Activated naive CD4-positive, alpha-beta T cell treated with anti-CD3 and anti-CD28 coated beads for 36 hours (primary cell): ENCODE measurements at regions not wholly inside any gene's neighbourhood (a gene's known extent, or its start where the extent isn't known, plus 50 kb on each side); places are given as distances from the start of the nearest gene placed in this dataset.

Experiments
- CTCF ChIA-PET: fragments of 350-600 bp; sonication (Branson Sonifier 250); formaldehyde crosslinking; loops from one replicate; lab custom pipeline; 2021; ENCODE audit warnings: antibody characterized with exemption; lab: Charles Lee
- DNase-seq: peaks from one replicate; pipeline ENCODE4 v3.0.0-alpha.2; 2020
- H3K27ac Mint-ChIP-seq: one replicate; pipeline ENCODE4 v1.8.0; 2021; ENCODE audit warnings: mild to moderate bottlenecking, mixed read lengths
- H3K27me3 Mint-ChIP-seq: one replicate; pipeline ENCODE4 v1.8.0; 2021; ENCODE audit warnings: low read depth, mixed read lengths
- H3K36me3 Mint-ChIP-seq: one replicate; pipeline ENCODE4 v1.8.0; 2021; ENCODE audit warnings: low read depth, mixed read lengths
- H3K4me1 Mint-ChIP-seq: one replicate; pipeline ENCODE4 v1.8.0; 2021; ENCODE audit warnings: low read depth, mixed read lengths
- H3K4me3 Mint-ChIP-seq: one replicate; pipeline ENCODE4 v1.8.0; 2021; ENCODE audit warnings: mild to moderate bottlenecking, moderate library complexity, mixed read lengths
- H3K9me3 Mint-ChIP-seq: one replicate; pipeline ENCODE4 v1.8.0; 2021; ENCODE audit warnings: mixed read lengths
- intact Hi-C: fragments of 100-400 bp; cut with micrococcal nuclease; formaldehyde crosslinking; loops from one replicate; pipeline ENCODE4 v1.15.1; 2023

- Mint-ChIP-seq H3K4me1 (no peaks in the 10 kb centered on the region), H3K4me3 (no peak overlapping the region), H3K36me3 (no peaks in the 10 kb centered on the region), H3K27ac (no peak overlapping the region), H3K27me3 (no peaks in the 10 kb centered on the region), H3K9me3 (no peaks in the 10 kb centered on the region)
- intact Hi-C loops: no loop called here
- CTCF ChIA-PET: no interaction called here
- DNase-seq: no peak
Observed at GRCh38 chr2:217415316-217415715, 555.5 kb upstream of the TNP1 start.

DNA sequence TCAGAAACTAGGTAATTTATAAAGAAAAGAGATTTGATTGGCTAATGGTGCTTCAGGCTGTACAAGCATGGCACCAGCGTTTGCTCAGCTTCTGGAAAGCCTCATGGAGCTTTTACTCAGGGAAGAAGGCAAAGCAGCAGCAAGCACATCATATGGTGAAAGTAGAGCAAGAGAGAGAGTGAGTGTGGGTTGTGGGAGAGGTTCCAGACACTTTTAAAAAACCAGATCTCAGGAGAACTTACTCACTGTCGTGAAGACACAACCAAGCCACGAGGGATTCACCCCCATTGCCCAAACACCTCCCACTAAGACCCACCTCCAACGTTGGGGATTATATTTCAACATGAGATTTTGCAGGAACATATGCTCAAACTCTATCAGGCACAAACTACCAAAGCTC, 554.6 kb upstream of the TNP1 start:
- intact Hi-C loops: no loop called here
- H3K36me3 Mint-ChIP-seq: no peaks in the 10 kb centered on the region
- H3K4me1 Mint-ChIP-seq: no peaks in the 10 kb centered on the region
- H3K27me3 Mint-ChIP-seq: no peaks in the 10 kb centered on the region
- DNase-seq: no peak
- no peak overlapping the region for H3K4me3 Mint-ChIP-seq
- H3K9me3 Mint-ChIP-seq: no peaks in the 10 kb centered on the region
- CTCF ChIA-PET: no interaction called here
- no peak overlapping the region for H3K27ac Mint-ChIP-seq

DNA sequence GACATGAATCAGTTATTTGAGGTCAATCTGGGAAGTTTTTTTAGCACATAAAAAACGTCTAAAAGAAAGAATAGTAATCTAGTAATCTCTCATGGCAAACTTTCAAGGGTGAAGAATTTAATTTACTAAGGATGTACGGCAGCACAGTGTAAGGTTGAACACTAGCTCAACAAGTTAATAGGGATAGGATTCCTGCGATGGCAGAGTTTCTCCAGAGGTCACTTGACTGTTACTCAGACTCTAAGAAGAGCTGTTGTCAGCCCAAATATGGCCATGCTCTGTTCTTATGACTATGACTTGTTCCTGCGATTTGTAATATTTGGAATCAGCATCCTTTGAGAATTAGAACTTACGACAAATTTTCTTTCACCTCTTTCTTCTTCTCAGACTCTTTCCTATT, 553.3 kb upstream of the TNP1 start:
- Mint-ChIP-seq H3K27me3 (no peaks in the 10 kb centered on the region), H3K9me3 (no peaks in the 10 kb centered on the region), H3K36me3 (no peaks in the 10 kb centered on the region)

DNA sequence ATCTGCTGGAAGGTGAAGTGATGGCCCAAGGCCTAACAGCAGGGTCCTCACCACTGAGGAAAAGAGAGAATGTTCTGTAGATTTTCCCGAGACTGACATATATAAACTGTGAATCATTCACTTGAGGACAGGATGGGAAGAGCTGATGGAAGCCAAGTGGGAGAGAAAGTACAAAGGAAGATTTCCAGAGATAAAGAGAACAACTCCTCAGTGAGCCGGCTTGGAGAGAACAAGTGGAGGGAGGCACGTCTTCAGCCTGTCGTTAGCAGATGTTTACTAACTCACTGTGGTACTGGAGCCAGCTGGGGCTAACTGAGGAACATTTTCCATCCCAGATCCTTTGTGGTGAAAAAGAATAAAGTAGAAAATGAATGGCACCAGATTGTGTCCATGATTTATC, 552.9 kb upstream of the TNP1 start:
- CTCF ChIA-PET: interaction anchor here (0.7 kb wide), 1 partner anchor 243 kb away, joined by 5 read pairs; no protein-coding TSS in a partner anchor
- Mint-ChIP-seq H3K36me3 (no peaks in the 10 kb centered on the region), H3K4me1 (no peaks in the 10 kb centered on the region), H3K4me3 (no peak overlapping the region), H3K27ac (no peak overlapping the region), H3K27me3 (no peaks in the 10 kb centered on the region), H3K9me3 (no peaks in the 10 kb centered on the region)
- intact Hi-C loops: no loop called here
- no peak for DNase-seq

More for the DNA sequence above, 553.3 kb upstream of the TNP1 start:
- Mint-ChIP-seq H3K4me3 (no peak overlapping the region), H3K27ac (no peak overlapping the region), H3K4me1 (no peaks in the 10 kb centered on the region)
- DNase-seq: no peak
- CTCF ChIA-PET: no interaction called here
- intact Hi-C loops: no loop called here

DNA sequence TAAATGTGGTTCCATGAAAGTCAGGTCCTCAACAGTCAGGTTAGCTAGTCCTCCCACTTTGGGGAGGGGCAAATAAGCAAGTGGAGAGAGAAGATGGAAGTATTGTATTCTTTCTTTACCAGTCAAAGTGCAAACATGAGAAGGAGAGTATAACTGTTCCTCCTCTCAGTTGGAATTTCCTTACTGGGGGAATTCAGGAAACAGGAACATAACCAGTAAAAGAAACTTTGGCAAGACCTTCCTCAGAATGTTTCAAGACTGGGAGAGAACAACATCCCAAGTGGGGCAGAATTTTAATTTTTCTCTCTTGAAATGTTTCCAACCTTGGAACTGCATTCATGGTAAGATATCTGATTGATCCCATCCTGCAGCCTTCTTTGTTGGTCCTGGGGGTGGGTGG, 552.4 kb upstream of the TNP1 start:
- intact Hi-C loops: no loop called here
- Mint-ChIP-seq H3K4me3 (no peak overlapping the region), H3K27ac (no peak overlapping the region), H3K27me3 (no peaks in the 10 kb centered on the region), H3K4me1 (no peaks in the 10 kb centered on the region), H3K9me3 (no peaks in the 10 kb centered on the region), H3K36me3 (no peaks in the 10 kb centered on the region)
- CTCF ChIA-PET: interaction anchor here (0.7 kb wide), 1 partner anchor 243 kb away, joined by 5 read pairs; no protein-coding TSS in a partner anchor
- no peak for DNase-seq

DNA sequence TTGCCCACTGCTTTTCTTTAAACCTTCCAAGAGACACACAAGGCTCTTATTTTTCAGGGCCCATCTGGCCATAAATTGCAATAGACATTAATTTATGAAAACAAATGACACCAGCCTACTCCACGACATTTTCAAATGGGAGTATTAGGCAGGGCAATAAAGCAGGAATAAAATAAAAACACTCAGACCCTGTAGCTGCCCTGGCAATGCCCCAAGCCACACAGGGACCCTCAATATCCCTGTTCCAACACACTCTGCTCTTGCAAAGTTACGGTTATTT, 550.8 kb upstream of the TNP1 start:
- H3K4me3 Mint-ChIP-seq: no peak overlapping the region
- no peaks in the 10 kb centered on the region for H3K9me3 Mint-ChIP-seq
- intact Hi-C loops: no loop called here
- no peak for DNase-seq
- no peaks in the 10 kb centered on the region for H3K27me3 Mint-ChIP-seq
- H3K27ac Mint-ChIP-seq: no peak overlapping the region
- H3K36me3 Mint-ChIP-seq: no peaks in the 10 kb centered on the region
- H3K4me1 Mint-ChIP-seq: no peaks in the 10 kb centered on the region
- CTCF ChIA-PET: no interaction called here

DNA sequence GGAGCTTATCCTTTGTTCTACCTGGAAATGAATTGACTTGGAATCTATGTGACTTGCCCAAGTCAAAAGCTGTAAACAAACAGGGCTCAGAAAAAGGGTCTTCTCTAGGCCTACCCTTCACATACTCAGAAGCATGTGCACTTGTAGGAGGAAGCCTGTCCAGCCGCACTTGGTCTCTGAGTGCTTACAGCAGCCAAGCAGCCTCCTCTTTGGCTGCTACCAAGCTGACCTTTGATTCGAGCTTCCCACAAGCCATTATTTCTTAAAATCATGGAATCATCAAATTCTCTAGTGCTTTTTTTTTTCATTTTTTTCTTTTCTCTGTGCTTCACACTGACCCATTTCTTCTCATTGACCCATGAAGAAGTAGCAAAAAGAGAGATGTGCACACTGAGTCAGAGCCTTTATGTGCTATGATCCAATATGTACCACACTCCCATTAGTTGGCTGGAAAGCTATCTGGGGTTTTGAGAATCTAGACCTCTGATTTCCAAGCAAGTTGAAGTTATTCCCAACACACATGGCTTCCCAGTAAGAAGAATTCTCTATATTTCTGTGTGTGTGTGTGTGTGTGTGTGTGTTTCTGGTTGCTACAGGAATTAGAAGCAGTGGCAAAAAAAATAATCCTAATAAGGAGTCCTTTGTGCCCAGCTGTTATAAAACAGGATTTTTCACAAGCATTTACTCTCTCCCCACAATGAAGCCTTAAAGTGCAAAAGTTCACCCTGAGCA, 550.3 kb upstream of the TNP1 start:
- Mint-ChIP-seq H3K36me3 (no peaks in the 10 kb centered on the region), H3K4me3 (no peak overlapping the region), H3K9me3 (no peaks in the 10 kb centered on the region), H3K27me3 (no peaks in the 10 kb centered on the region), H3K4me1 (no peaks in the 10 kb centered on the region), H3K27ac (no peak overlapping the region)
- no peak for DNase-seq
- intact Hi-C loops: no loop called here
- CTCF ChIA-PET: interaction anchor here (0.5 to 0.6 kb wide), 2 partner anchors 27 to 1479 kb away, joined by 3 read pairs; no protein-coding TSS in a partner anchor

- H3K9me3 Mint-ChIP-seq: no peaks in the 10 kb centered on the region
- CTCF ChIA-PET: no interaction called here
- no peaks in the 10 kb centered on the region for H3K27me3 Mint-ChIP-seq
- no peak overlapping the region for H3K27ac Mint-ChIP-seq
- no peaks in the 10 kb centered on the region for H3K4me1 Mint-ChIP-seq
- no peak overlapping the region for H3K4me3 Mint-ChIP-seq
- intact Hi-C loops: no loop called here
- no peaks in the 10 kb centered on the region for H3K36me3 Mint-ChIP-seq
- no peak for DNase-seq
Observed at GRCh38 chr2:217407362-217407761, 547.5 kb upstream of the TNP1 start.

DNA sequence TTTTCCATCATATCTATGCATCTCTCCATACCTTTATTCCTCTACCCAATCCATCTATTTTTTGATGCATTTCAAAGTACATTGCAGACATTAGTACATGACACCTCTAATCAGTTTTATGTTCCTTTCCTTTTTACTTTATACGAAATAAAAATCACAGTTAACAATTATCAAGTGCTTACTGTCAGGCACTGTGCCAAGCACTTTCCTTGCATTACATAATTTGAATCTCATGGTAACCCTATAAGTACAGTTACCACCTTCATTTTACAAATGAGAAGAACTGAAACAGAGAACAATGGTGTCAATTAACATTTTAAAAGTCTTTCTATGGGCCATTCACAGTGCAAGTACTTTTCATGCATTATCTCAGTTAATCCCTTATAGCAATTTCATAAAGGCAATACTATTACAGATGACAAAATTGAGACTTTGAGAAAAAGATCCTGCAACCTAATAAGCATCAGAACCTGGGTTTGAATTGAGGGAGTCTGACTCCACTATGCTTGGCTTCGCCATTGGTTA, 544.4 kb upstream of the TNP1 start:
- CTCF ChIA-PET: no interaction called here

DNA sequence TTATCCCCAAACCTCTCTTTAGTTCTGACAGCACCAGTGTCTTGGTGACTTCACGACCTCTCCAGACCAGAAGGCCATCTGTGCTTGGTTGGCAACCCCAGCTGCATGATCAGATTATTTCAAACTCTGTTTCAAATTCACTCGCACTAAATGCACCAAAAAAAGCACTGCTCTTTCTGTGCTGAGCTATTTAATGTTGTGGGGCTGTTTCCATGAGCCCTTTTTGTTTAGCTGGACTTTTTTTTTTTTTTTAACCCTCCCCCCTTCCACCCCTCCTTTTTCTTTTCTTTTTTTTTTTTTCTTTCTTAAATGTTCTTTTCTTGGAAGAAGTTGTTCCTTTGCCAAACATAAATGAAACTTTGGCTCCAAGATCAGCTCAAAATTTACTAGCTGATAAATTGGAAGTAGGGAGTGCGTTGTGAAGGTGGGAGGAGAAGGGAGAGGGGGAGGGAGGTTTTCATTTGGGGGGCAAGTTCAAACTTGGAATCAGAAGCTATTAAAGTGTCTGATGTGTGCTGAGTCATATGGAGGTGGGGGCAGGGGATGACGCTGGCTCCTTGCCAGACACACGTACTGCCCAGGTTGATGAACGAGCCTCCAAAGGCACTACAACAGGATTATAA, 543.0 kb upstream of the TNP1 start:
- CTCF ChIA-PET: interaction anchor here (0.7 kb wide), 2 partner anchors 282 to 686 kb away, joined by 3 to 5 read pairs; no protein-coding TSS in a partner anchor

More for the DNA sequence above, 544.4 kb upstream of the TNP1 start:
- Mint-ChIP-seq H3K36me3 (no peaks in the 10 kb centered on the region), H3K4me3 (no peak overlapping the region), H3K27me3 (no peaks in the 10 kb centered on the region), H3K27ac (no peak overlapping the region), H3K9me3 (no peaks in the 10 kb centered on the region), H3K4me1 (peaks cover 2% of the 10 kb centered on the region)
- intact Hi-C loops: no loop called here
- DNase-seq: no peak

GRCh38 chr2:217402144-217402543, 542.3 kb upstream of the TNP1 start:
- CTCF ChIA-PET: no interaction called here

More for the DNA sequence above, 543.0 kb upstream of the TNP1 start:
- no peaks in the 10 kb centered on the region for H3K9me3 Mint-ChIP-seq
- peaks cover 11% of the 10 kb centered on the region for H3K4me1 Mint-ChIP-seq
- no peak overlapping the region for H3K27ac Mint-ChIP-seq
- H3K4me3 Mint-ChIP-seq: no peak overlapping the region
- H3K27me3 Mint-ChIP-seq: no peaks in the 10 kb centered on the region
- intact Hi-C loops: no loop called here
- peaks cover 2% of the 10 kb centered on the region for H3K36me3 Mint-ChIP-seq
- no peak for DNase-seq

GRCh38 chr2:217399291-217399690, 539.4 kb upstream of the TNP1 start:
- DNase-seq: no peak
- Mint-ChIP-seq H3K36me3 (peaks cover 2% of the 10 kb centered on the region), H3K4me1 (peaks cover 11% of the 10 kb centered on the region), H3K27ac (no peak overlapping the region), H3K4me3 (no peak overlapping the region), H3K9me3 (no peaks in the 10 kb centered on the region), H3K27me3 (no peaks in the 10 kb centered on the region)
- intact Hi-C loops: no loop called here
- CTCF ChIA-PET: no interaction called here

More at GRCh38 chr2:217402144-217402543, 542.3 kb upstream of the TNP1 start:
- Mint-ChIP-seq H3K9me3 (no peaks in the 10 kb centered on the region), H3K36me3 (peaks cover 2% of the 10 kb centered on the region), H3K4me3 (no peak overlapping the region), H3K4me1 (peaks cover 11% of the 10 kb centered on the region), H3K27ac (no peak overlapping the region), H3K27me3 (no peaks in the 10 kb centered on the region)
- intact Hi-C loops: no loop called here
- no peak for DNase-seq

- H3K9me3 Mint-ChIP-seq: no peaks in the 10 kb centered on the region
- intact Hi-C loops: no loop called here
- CTCF ChIA-PET: no interaction called here
- H3K27me3 Mint-ChIP-seq: no peaks in the 10 kb centered on the region
- no peak overlapping the region for H3K27ac Mint-ChIP-seq
- H3K36me3 Mint-ChIP-seq: peaks cover 2% of the 10 kb centered on the region
- H3K4me3 Mint-ChIP-seq: peak overlapping the region; percentile 13
- H3K4me1 Mint-ChIP-seq: peaks cover 11% of the 10 kb centered on the region
- peak; percentile 17 for DNase-seq
Observed at GRCh38 chr2:217398860-217399259, 539.0 kb upstream of the TNP1 start.
